ENCODE measurements at regions not wholly inside any gene's neighbourhood (a gene's known extent, or its start where the extent isn't known, plus 50 kb on each side); places are given as distances from the start of the nearest gene placed in this dataset.
"Not testable (repeated sequence)": the region's sequence is repeated elsewhere in the genome, so short reads cannot be mapped to it uniquely, and the experiment has no call there.

DNA sequence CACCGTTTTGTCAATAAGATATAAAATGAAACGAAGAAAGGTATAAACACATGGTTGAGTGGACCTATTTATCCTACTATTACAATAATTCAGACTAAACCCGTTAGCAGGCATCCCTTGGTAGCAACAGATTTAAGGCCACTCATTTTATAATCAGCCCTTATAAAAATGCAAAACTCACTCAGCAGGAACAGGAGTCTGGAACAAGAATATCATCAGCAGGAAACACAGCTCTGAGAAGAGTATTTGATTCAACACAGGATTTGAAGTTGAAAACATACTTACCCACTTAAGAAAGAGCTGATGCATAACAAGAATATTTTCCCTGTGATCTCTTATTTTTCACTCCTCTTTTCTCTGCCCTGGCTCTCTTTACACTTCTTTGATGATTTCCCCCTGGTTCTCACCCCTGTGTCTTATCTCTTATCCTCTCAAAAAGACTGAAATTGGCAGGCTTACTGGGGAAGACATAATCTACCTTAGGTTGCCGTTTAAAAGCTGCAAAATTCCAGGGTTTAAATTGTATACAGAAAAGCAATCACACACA, 1722.7 kb downstream of the SLITRK5 start:
- no peak overlapping the region for H3K27ac ChIP-seq (ENCODE audit: insufficient read depth, low read length, poor library complexity, severe bottlenecking)
- no peaks in the 10 kb centered on the region for H3K9me3 ChIP-seq (ENCODE audit: control insufficient read depth, low read length)
- no peaks in the 10 kb centered on the region for H3K27me3 ChIP-seq (replicated peaks; ENCODE audit: control insufficient read depth, insufficient read depth, low read length, poor library complexity, severe bottlenecking)
- DNase-seq, result no peak
- H3K4me3 ChIP-seq (ENCODE audit: insufficient read depth, low read depth, low read length, poor library complexity, severe bottlenecking), result no peak overlapping the region
- no peaks in the 10 kb centered on the region for H3K4me1 ChIP-seq (ENCODE audit: control insufficient read depth, insufficient read depth, low read length, poor library complexity, severe bottlenecking)
- H3K36me3 ChIP-seq (ENCODE audit: control insufficient read depth, insufficient read depth, low read length), result no peaks in the 10 kb centered on the region

DNA sequence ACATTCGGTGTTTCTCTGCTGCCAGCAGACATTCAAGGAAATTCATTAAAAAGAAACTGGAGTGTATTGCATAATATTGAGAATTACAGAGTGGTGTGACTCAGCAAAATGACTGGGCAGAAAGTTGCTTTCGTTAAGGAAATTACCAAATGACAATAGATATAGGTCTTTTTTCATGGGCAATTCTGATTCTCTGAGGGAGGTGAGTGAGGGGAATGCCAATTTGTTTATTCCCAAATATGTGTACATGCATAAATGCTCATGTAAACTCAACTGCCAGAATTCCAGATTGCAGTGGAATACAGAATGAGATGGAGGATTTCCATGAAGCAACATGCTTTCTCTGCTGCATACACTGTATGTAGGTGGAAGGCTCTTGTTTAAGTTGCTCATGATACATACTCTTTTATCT, 1730.1 kb downstream of the SLITRK5 start:
- H3K4me1 ChIP-seq (ENCODE audit: control insufficient read depth, insufficient read depth, low read length, poor library complexity, severe bottlenecking), result no peaks in the 10 kb centered on the region
- no peak overlapping the region for H3K27ac ChIP-seq (ENCODE audit: insufficient read depth, low read length, poor library complexity, severe bottlenecking)
- H3K4me3 ChIP-seq (ENCODE audit: insufficient read depth, low read depth, low read length, poor library complexity, severe bottlenecking), result no peak overlapping the region
- H3K27me3 ChIP-seq (replicated peaks; ENCODE audit: control insufficient read depth, insufficient read depth, low read length, poor library complexity, severe bottlenecking), result no peaks in the 10 kb centered on the region
- H3K36me3 ChIP-seq (ENCODE audit: control insufficient read depth, insufficient read depth, low read length), result no peaks in the 10 kb centered on the region
- no peak for DNase-seq
- H3K9me3 ChIP-seq (ENCODE audit: control insufficient read depth, low read length), result no peaks in the 10 kb centered on the region

DNA sequence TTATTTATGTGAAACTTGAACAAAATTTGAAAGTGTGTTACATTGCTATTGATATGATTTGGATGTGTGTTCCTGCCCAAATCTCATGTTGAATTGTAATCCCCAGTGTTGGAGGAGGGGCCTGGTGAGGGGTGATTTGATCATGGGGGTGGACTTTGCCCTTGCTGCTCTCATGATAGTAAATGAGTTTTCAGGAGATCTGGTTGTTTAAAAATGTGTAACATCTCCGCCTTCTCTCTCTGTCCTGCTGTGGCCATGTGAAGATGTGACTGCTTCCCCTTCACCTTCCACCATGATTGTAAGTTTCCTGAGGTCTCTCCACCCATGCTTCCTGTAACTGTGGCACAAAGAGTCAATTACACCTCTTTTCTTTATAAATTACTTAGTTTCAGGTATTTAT, 1731.0 kb downstream of the SLITRK5 start:
- no peak for DNase-seq
- H3K4me3 ChIP-seq (ENCODE audit: insufficient read depth, low read depth, low read length, poor library complexity, severe bottlenecking), result no peak overlapping the region
- no peaks in the 10 kb centered on the region for H3K9me3 ChIP-seq (ENCODE audit: control insufficient read depth, low read length)
- no peaks in the 10 kb centered on the region for H3K27me3 ChIP-seq (replicated peaks; ENCODE audit: control insufficient read depth, insufficient read depth, low read length, poor library complexity, severe bottlenecking)
- no peaks in the 10 kb centered on the region for H3K36me3 ChIP-seq (ENCODE audit: control insufficient read depth, insufficient read depth, low read length)
- no peaks in the 10 kb centered on the region for H3K4me1 ChIP-seq (ENCODE audit: control insufficient read depth, insufficient read depth, low read length, poor library complexity, severe bottlenecking)
- H3K27ac ChIP-seq (ENCODE audit: insufficient read depth, low read length, poor library complexity, severe bottlenecking), result no peak overlapping the region

DNA sequence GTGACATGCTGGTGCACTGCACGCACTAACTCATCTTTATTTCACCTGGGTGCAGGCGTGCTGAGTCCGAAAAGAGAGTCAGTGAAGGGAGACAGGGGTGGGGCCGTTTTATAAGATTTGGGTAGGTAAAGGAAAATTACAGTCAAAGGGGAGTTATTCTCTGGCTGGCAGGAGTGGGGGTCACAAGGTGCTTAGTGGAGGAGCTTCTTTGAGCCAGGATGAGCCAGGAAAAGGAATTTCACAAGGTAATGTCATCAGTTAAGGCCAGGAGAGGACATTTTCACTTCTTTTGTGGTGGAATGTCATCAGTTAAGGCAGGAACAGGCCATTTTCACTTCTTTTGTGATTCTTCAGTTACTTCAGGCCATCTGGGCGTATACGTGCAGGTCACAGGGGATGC, 1734.9 kb downstream of the SLITRK5 start:
- DNase-seq; H3K9me3 ChIP-seq (ENCODE audit: control insufficient read depth, low read length); H3K4me3 ChIP-seq (ENCODE audit: insufficient read depth, low read depth, low read length, poor library complexity, severe bottlenecking); H3K36me3 ChIP-seq (ENCODE audit: control insufficient read depth, insufficient read depth, low read length); H3K27me3 ChIP-seq (replicated peaks; ENCODE audit: control insufficient read depth, insufficient read depth, low read length, poor library complexity, severe bottlenecking); H3K27ac ChIP-seq (ENCODE audit: insufficient read depth, low read length, poor library complexity, severe bottlenecking); H3K4me1 ChIP-seq (ENCODE audit: control insufficient read depth, insufficient read depth, low read length, poor library complexity, severe bottlenecking): not testable (repeated sequence)

DNA sequence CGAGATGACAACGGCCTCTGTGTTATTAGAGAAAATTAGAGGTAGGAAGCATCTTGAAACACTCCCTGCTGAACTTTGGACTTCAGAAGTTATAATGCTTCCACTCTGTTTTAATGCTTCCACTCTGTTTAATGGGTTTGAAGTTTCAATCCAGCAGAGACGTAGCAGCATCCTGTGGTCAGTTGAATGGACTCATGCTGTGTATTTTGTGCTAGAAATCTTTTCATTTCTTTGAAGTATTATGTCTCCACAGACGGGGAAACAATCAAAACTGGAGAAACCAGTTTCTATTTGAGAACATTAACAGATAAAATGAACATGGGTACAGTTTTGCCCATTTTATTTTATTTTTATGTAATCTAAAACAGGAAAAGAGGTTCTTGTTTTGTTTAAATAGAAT, 1736.2 kb downstream of the SLITRK5 start:
- no peaks in the 10 kb centered on the region for H3K36me3 ChIP-seq (ENCODE audit: control insufficient read depth, insufficient read depth, low read length)
- no peaks in the 10 kb centered on the region for H3K9me3 ChIP-seq (ENCODE audit: control insufficient read depth, low read length)
- H3K4me1 ChIP-seq (ENCODE audit: control insufficient read depth, insufficient read depth, low read length, poor library complexity, severe bottlenecking), result no peaks in the 10 kb centered on the region
- no peak overlapping the region for H3K27ac ChIP-seq (ENCODE audit: insufficient read depth, low read length, poor library complexity, severe bottlenecking)
- DNase-seq, result no peak
- no peaks in the 10 kb centered on the region for H3K27me3 ChIP-seq (replicated peaks; ENCODE audit: control insufficient read depth, insufficient read depth, low read length, poor library complexity, severe bottlenecking)
- no peak overlapping the region for H3K4me3 ChIP-seq (ENCODE audit: insufficient read depth, low read depth, low read length, poor library complexity, severe bottlenecking)

DNA sequence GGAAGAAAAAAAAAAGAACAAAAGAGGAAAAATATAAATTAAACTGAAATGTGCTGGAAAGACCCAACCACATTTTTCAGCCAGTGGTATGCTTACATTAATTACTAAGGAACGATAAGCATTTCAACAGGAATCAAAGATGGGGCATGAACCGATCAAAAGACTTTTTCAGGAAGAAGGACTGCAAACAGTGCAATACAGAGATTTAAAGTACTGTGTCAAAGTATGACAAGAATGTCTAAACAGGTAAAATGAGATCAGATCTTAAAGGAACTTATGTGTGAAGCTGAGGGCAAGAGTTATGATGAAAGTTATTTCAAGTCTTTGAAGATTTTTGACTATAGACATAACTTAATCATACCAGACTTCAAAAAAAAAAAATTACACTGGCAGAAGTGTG, 1761.8 kb downstream of the SLITRK5 start:
- no peak for DNase-seq
- no peaks in the 10 kb centered on the region for H3K9me3 ChIP-seq (ENCODE audit: control insufficient read depth, low read length)

DNA sequence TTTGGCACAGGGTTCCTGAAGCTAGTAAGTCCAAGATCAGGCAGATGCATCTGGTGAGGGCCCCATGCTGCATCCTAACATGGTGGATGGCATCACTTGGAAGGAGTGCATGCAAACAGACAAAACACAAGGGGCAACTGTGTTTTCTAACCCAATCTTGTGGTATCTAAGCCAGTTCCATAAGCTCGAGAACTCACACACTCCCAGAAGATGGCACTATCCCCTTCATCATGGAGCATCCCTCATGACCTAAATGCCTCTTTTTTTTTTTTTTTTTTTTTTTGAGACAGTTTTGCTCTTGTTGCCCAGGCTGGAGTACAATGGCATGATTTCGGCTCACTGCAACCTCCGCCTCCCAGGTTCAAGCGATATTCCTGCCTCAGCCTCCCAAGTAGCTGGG, 1763.5 kb downstream of the SLITRK5 start:
- not testable (repeated sequence) for H3K27ac ChIP-seq (ENCODE audit: insufficient read depth, low read length, poor library complexity, severe bottlenecking); H3K4me1 ChIP-seq (ENCODE audit: control insufficient read depth, insufficient read depth, low read length, poor library complexity, severe bottlenecking); H3K9me3 ChIP-seq (ENCODE audit: control insufficient read depth, low read length); H3K27me3 ChIP-seq (replicated peaks; ENCODE audit: control insufficient read depth, insufficient read depth, low read length, poor library complexity, severe bottlenecking); H3K4me3 ChIP-seq (ENCODE audit: insufficient read depth, low read depth, low read length, poor library complexity, severe bottlenecking); H3K36me3 ChIP-seq (ENCODE audit: control insufficient read depth, insufficient read depth, low read length); DNase-seq

More for the DNA sequence above, 1761.8 kb downstream of the SLITRK5 start:
- no peaks in the 10 kb centered on the region for H3K36me3 ChIP-seq (ENCODE audit: control insufficient read depth, insufficient read depth, low read length)
- no peak overlapping the region for H3K27ac ChIP-seq (ENCODE audit: insufficient read depth, low read length, poor library complexity, severe bottlenecking)
- no peaks in the 10 kb centered on the region for H3K27me3 ChIP-seq (replicated peaks; ENCODE audit: control insufficient read depth, insufficient read depth, low read length, poor library complexity, severe bottlenecking)
- H3K4me1 ChIP-seq (ENCODE audit: control insufficient read depth, insufficient read depth, low read length, poor library complexity, severe bottlenecking), result no peaks in the 10 kb centered on the region
- no peak overlapping the region for H3K4me3 ChIP-seq (ENCODE audit: insufficient read depth, low read depth, low read length, poor library complexity, severe bottlenecking)

DNA sequence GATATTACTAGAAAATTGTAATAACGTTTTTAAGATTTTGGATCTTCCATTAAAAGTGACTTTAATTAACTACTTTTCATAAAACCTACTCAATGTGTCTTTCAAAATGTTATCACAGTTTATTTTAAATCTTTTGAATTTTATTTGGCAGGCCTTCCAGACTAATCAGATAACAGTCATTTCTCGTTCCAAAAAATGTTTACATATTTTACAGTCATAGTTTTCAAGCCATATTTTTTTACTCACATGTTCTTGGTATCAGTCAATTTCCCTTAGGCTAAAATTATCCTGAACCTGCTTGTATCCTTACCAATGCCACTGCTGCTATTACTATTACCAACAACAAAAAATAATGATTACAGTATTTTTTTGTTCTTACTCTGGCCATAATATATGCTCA, 1783.5 kb downstream of the SLITRK5 start:
- Histone ChIP-seq H3K4me1 (ENCODE audit: control insufficient read depth, insufficient read depth, low read length, poor library complexity, severe bottlenecking) (no peaks in the 10 kb centered on the region), H3K9me3 (ENCODE audit: control insufficient read depth, low read length) (no peaks in the 10 kb centered on the region), H3K27ac (ENCODE audit: insufficient read depth, low read length, poor library complexity, severe bottlenecking) (no peak overlapping the region), H3K27me3 (replicated peaks; ENCODE audit: control insufficient read depth, insufficient read depth, low read length, poor library complexity, severe bottlenecking) (no peaks in the 10 kb centered on the region), H3K36me3 (ENCODE audit: control insufficient read depth, insufficient read depth, low read length) (no peaks in the 10 kb centered on the region), H3K4me3 (ENCODE audit: insufficient read depth, low read depth, low read length, poor library complexity, severe bottlenecking) (no peak overlapping the region)
- no peak for DNase-seq

DNA sequence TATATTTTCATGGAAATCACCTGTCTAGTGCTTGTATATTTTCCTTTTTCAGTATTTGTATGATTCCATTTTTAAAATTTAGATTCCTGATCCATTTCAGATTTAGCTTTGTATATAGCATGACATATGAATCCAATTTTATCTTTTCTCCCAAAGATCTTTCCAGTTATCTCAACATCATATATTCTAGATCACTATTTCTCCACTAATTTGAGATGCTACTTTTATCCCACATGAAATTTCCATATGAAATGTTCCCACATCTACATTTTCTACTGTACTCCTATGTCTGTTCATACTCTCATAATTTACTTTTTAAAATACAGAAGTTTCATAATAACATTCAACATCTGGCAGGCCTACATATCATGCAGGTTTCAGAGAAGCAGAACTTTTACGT, 1784.1 kb downstream of the SLITRK5 start:
- Histone ChIP-seq H3K27ac (ENCODE audit: insufficient read depth, low read length, poor library complexity, severe bottlenecking) (no peak overlapping the region), H3K27me3 (replicated peaks; ENCODE audit: control insufficient read depth, insufficient read depth, low read length, poor library complexity, severe bottlenecking) (no peaks in the 10 kb centered on the region), H3K9me3 (ENCODE audit: control insufficient read depth, low read length) (no peaks in the 10 kb centered on the region), H3K4me3 (ENCODE audit: insufficient read depth, low read depth, low read length, poor library complexity, severe bottlenecking) (no peak overlapping the region), H3K36me3 (ENCODE audit: control insufficient read depth, insufficient read depth, low read length) (no peaks in the 10 kb centered on the region), H3K4me1 (ENCODE audit: control insufficient read depth, insufficient read depth, low read length, poor library complexity, severe bottlenecking) (no peaks in the 10 kb centered on the region)
- DNase-seq, result no peak

DNA sequence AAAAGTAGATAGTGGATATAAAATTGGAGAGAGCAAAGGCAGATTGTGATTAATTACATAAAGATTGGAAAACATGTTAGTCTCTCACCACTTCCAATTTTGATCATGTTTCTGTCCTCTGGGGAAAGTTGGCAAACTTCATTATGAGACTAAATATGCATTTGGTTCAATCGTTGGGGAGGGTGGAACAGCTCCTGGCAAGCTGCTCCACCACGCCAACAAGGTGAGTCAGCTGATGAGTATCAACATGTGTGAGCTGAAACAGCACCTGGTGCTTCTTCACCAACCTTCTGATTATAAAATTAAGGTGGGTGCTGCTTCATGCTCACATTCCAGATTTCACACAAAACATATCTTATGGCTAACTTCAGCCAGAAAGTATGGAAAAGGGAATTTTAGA, 1784.6 kb downstream of the SLITRK5 start:
- no peak for DNase-seq
- Histone ChIP-seq H3K27me3 (replicated peaks; ENCODE audit: control insufficient read depth, insufficient read depth, low read length, poor library complexity, severe bottlenecking) (no peaks in the 10 kb centered on the region), H3K36me3 (ENCODE audit: control insufficient read depth, insufficient read depth, low read length) (no peaks in the 10 kb centered on the region), H3K4me3 (ENCODE audit: insufficient read depth, low read depth, low read length, poor library complexity, severe bottlenecking) (no peak overlapping the region), H3K4me1 (ENCODE audit: control insufficient read depth, insufficient read depth, low read length, poor library complexity, severe bottlenecking) (no peaks in the 10 kb centered on the region), H3K27ac (ENCODE audit: insufficient read depth, low read length, poor library complexity, severe bottlenecking) (no peak overlapping the region), H3K9me3 (ENCODE audit: control insufficient read depth, low read length) (no peaks in the 10 kb centered on the region)

DNA sequence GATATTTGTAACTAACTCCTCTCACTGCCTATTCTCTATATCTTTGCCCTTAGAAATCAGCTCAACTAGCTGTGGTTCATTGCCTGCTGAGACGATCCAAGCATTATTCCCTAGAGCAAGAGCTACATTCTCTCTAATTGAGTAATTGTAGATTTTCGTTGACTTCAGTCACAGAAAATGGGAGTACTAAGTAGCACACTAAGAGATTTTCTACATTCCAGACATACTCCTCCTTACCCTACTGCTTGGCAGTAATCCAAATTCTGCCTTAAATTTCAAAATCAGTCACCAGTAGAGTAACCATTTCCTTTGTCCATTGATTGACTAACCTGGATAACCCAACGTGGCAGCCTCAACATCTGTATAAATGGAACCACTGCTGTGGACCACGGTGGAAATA, 1786.8 kb downstream of the SLITRK5 start:
- DNase-seq, result no peak
- Histone ChIP-seq H3K4me3 (ENCODE audit: insufficient read depth, low read depth, low read length, poor library complexity, severe bottlenecking) (no peak overlapping the region), H3K36me3 (ENCODE audit: control insufficient read depth, insufficient read depth, low read length) (no peaks in the 10 kb centered on the region), H3K4me1 (ENCODE audit: control insufficient read depth, insufficient read depth, low read length, poor library complexity, severe bottlenecking) (no peaks in the 10 kb centered on the region), H3K27ac (ENCODE audit: insufficient read depth, low read length, poor library complexity, severe bottlenecking) (no peak overlapping the region), H3K9me3 (ENCODE audit: control insufficient read depth, low read length) (no peaks in the 10 kb centered on the region), H3K27me3 (replicated peaks; ENCODE audit: control insufficient read depth, insufficient read depth, low read length, poor library complexity, severe bottlenecking) (no peaks in the 10 kb centered on the region)

Measured in effector memory CD4-positive, alpha-beta T cell (primary cell).